ENCODE measurements at regions not wholly inside any gene's neighbourhood (a gene's known extent, or its start where the extent isn't known, plus 50 kb on each side); places are given as distances from the start of the nearest gene placed in this dataset.
A peak's percentile ranks its signal among the peaks of the same experiment; 100 is the strongest.

DNA sequence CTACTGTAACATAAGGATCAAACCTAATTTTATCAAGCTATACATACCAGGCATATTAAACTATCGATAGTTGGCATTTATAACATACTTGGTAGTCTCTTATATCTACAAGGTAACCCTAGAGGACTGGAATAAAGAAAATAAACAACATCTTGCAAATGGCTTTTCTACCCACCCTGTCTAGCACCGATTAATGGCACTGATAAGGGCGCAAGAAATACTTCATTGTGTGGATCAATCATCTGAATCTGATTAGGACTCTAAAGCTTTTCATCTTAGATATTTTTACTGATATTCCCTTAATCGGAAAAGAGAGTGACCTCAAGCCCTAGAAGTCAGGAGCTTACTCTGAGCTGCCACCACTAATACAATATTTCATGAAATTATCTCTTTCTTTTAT lies 1461.7 kb upstream of the PIK3C3 start:
- no peak for DNase-seq

DNA sequence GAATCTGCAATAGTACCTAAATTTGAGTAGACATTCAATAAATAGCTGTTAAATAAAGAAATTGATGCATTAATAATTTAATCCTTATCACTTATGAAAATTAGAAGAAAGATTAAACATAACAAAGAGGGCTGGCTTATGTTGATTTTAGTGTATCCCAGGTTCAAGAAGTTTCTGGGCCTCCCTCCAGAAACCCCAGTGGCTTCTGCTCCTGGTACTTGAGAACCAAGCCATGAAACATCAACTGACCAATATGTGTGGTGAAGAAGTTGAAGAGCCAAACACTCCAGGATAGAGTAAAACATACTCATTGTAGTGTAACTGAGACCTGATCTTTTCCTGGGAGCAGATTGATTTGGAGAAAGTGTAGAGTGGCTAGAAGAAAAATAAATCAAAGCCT lies 1465.7 kb upstream of the PIK3C3 start:
- DNase-seq, result no peak

DNA sequence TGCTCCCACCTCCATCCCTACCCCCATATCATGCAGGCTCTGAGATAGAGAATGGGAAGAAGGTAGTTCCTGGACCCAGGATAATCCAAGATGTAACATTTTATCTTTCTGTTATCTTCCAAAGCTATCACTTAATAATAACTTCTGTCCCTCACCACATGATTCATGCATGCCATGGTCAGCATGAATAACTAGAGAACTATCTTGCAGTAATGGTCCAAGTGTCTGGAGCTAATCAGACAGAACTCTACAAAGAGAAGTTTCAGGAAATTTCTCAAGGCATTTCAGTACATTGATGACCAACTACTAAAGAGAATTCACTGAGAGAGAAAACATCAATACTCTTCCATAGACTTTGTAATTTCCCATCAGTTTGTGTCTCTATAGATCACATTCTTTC lies 1469.7 kb upstream of the PIK3C3 start:
- DNase-seq, result no peak

DNA sequence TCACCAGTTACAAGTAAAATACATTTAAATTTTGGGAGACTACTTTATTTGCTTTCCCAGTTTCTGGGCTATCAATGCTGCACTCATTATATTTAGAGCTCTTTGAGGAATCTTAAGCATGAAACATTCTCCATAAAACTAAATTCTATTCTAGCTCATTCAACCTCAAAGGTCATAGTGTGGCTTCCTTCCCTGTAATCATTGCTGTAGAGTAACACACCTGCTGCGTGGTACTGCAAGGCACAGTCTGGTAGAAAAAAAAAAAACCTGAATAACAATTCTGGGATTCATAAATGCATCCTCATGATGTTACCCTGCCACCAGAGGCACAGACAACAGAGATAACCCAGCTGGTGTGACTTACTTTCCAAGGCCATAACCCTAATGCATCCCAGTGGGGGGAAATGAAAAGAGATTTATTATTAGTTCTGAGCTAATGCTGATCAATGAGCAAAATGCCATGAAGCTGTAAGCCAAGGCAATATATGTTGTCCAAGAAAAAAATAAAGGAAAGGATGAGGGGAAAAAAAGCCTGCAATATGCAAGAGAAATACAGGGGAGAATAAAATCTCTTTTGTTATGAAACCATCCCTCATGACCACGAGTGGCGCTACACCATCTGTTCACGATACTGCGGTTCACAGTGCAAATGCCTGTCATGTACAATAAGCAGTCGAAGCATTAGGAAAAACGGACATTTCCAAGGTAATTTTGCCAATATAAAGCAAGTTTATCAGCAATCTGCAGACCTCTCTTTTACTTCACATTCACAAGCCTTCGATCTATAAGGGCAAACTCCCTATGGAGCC lies 1481.6 kb upstream of the PIK3C3 start:
- no peak for DNase-seq

DNA sequence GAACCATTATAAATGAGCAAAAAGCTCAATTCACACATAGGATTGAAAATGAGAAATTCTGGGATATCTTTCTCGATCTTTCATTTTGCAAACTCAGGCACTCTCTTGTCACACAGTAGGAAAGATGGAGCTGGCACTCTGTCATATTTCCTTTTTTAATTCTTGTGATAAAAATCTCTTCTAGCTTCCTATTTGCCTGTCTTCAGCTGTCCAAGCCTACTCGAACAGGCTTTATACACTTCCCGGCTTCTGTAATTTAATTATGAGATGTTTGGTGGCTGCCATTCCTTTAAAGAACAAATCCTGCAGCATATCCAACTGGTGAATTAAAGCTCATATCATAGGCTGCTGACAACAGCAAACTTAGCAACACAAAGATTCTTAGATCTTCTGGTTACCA lies 1484.3 kb upstream of the PIK3C3 start:
- no peak for DNase-seq

DNA sequence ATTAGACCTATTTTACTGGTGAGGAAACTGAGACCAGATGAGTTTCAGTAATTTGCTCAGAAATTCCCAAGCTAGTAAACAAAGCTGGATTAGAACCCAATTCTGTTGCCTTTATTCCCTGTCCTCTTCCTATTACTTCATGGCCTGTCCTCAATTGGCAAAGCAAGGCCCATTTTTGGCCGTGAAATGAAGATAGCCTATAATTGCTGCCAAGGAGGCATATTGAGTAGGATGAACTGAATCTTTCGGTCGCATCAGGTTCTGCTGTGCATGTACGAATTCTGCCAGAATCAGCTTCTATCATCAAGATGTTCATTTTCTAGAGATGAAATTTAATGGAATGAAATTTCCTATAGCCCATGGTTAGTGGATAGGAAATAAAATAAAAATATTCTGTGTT lies 1485.2 kb upstream of the PIK3C3 start:
- DNase-seq, result no peak

DNA sequence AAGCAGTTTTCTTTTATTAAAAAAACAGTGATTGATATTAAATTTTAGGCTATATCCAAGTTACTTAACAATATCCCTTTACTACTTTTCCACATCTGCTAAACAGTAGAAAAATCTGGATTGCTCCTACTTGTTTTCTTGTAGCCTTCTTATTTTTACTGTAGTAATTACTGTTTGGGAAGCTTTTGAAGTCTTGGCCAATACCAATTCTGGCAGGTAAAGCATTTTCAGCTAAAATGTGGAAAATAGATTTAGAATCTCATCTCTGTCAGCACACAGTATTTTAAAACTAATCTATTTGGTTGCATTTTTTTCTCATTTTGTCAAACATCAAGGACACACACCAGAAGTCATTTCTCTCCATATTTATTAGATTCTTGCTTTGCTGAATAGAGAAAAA lies 1485.7 kb upstream of the PIK3C3 start:
- no peak for DNase-seq

DNA sequence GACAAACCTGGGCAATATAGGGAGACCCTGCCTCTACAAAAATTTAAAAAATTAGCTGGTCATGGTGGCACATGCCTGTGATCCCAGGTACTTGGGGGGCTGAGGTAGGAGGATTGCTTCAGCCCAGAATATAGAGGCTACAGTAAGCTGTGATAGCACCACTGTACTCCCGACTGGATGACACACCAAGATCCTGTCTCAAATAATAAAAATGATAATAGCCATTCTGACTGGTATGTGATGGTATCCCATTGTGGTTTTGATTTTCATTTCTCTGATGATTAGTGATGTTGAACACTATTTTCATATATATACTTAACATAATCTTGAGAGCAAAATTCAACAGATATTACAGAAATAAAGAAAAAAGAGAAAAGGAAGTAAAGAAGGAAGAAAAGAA lies 1491.0 kb upstream of the PIK3C3 start:
- DNase-seq, result no peak

DNA sequence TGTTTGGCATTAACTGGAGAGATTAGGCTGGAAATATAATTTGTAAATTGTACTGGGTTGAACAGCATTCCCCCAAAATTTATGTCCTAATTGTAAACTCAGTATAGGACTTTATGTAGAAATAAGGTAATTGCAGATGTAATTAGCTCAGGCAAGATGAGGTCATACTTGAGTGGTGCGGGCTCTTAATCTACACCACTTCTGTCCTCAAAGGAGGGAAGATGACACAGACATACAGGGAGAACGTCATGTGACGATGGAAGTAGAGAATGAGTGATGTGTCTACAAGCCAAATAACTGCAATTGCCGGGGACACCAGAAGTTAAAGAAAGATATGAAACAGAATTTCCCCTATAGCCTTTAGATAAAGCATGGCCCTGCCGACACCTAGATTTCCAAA lies 1501.1 kb upstream of the PIK3C3 start:
- DNase-seq, result no peak

DNA sequence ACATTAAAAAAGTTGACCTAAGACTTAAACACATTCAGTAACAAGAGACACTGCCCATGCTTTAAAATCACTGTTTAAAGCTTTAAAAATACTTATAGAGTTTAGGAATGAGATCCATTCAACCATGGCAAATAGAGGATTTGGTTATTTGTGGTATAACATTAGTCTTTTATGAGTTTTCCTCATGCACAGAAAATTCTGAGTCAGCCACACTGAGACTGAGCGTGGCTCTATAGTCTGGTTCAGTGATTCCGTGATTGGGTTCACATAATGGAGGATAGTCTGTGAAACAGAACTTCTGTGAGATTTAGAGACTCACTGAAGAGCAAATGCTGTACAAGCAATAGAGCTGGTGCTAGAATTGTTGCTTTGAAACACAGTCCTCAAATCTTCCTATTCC lies 1502.4 kb upstream of the PIK3C3 start:
- no peak for DNase-seq

DNA sequence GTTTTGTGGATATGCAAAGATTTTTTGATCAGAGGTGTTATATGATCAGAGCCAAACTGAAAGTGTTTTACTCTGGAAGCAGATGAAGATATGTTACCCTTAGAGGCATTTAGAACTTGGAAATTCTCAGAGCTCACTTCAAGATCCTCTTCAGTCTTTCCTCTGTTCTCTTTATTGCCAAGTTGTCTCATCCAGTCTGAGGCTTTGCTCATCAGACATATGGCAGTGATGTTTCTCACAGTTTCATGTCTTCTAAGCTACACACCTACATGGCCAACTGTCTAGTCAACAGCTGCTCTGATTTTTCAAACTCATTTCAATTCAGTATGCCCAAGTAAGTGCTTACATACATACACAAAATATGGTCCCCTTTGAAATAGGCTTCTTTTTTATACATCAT lies 1504.3 kb upstream of the PIK3C3 start:
- DNase-seq, result no peak

DNA sequence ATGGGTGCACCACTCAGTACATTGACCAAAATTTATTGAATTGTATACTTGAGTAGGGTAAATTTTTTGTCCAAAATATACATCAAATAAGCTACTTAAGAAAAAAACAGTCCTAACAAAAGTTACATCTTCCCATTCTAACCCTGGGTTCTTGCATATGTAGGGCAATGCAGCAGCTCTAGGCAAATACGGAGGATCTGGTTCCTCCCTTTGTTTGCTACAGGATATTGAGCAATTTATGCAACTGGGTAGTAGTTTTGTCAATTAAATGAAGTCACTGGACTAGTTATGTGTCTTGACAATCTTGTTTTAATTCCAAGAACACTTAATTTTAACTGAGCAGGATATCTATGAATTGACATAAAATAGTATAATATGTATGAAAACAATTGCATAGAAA lies 1507.2 kb upstream of the PIK3C3 start:
- no peak for DNase-seq

DNA sequence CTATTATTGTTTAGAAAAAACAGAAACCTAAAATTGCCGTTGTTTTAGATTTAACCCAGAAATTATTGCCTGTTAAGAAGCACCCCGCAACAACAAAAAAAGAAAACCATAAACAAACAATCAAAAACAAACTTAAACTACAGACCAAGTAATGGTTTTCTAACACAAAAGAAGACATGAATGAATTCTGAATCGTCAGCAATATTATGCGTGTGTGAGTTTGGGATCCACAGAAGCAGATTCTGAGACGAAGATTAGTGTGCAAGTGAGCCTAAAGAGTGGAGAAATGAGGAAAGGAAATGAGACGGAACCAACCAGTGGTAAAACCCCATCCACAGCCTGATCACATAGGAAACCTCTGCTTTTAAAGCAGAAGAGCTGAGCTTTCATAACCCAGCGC lies 1514.9 kb upstream of the PIK3C3 start:
- no peak for DNase-seq

DNA sequence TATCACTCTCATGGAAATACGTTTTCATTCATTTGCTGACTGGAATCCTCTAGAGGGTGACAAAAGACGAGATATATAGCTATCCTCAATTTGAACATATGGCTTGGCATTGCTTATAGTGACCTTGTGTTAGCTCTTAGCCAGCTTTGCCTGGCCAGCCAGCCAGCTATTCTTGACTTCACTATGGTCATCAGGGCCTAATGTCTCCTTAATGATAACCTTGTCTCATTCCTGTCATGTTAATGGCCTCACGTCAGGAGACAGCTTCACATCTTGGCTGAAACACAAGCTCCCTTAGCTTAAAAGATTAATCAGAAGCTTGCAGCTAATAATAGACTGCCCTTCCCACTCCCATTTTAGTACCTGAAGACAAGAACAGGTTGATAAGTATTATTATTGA lies 1517.5 kb upstream of the PIK3C3 start:
- no peak for DNase-seq

DNA sequence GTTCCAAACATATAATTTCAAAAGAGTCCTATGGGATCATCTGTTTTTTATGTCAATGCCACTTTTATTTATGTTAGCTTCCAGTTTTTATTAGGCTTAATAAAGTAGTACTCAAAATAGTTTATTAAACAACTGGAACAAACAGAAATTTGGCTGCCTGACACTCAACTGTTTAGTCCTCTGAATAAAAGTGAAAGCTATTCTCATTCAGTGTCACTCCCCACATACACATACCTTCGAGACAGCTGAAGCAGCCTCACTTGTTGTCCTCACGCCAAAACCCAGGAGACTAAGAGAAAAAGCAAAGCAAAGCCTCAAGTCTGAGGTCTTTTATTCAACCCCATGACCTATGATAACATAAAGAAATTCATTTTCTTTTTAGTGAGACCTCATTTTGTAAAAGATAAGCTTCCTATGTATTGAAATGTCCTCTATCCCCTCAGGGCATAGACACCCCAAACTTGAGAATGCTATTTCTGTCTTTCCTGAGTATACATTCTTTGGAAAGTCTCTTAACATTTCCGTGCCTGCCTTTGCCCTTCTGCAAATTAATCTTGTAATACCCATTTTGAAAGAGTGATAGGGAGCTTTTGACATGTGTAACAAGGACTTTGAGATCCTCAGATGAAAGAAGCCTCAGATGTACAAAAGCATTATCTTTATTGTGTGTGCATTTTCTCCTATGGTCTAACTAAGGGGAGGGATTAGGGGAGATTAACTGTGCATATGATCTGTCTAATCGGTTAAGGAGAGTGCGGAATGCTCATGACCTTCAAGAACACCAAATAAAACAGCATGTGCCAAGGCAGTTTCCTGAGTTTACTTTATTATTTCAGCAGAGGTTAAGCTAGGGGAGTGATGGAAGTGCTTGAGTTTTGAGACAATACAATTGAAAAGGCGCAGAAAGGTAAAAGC lies 1523.7 kb upstream of the PIK3C3 start:
- DNase-seq, result no peak

DNA sequence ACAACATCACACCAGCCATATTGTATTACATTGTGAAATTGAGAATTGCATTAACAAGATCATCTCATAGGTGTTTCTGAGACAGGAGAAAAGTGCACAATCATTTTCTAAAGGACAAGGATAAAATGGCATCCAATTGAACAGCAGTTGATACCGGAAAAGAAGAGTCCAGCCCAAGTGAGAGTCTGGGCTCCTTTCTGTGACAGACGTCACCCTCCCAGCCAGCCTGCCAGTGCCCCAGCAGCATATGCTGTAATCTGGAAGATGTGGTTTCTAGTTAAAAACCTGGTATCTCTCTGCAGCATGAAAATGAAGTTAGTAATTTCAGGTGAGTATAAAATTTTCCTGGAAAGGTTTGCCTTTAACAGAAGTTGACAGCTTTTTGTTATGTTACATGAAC lies 1531.7 kb upstream of the PIK3C3 start:
- no peak for DNase-seq

DNA sequence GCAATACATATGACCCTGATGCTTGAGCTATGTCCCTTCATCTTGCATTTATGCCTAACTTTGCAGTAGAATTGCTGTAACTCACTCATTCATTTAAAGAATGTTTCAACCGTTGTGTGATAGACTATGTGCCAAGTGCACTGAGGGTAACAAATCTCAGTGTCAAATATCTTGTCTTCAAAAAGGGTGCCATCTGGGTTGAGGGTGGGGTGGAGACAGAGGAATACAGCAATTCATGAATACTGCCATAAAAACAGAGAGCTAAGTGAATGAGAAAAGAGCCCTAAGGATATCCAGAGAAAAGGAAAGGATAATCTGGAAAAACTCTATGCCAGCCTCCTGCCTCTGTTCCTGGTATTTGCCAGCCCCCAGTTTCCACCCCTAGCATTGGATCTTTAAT lies 1534.4 kb upstream of the PIK3C3 start:
- DNase-seq, result no peak

DNA sequence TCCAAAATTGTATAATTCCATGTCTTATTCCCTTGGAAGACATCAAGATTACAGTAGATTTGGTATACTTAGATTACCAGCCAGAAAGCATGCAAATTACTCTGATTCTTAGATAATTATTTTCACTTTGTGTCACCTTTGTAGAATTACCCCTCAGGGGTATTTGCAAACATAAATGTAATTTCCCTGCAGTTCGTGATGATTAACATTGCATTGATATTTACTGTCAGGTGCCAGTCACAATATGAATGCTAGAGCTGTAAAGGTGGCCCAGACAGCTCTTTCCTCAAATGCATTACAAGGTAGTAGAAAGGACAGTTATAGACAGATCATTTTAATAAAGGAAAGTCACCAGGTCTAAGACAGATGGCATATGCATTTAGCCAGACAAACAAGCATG lies 1537.5 kb upstream of the PIK3C3 start:
- no peak for DNase-seq

DNA sequence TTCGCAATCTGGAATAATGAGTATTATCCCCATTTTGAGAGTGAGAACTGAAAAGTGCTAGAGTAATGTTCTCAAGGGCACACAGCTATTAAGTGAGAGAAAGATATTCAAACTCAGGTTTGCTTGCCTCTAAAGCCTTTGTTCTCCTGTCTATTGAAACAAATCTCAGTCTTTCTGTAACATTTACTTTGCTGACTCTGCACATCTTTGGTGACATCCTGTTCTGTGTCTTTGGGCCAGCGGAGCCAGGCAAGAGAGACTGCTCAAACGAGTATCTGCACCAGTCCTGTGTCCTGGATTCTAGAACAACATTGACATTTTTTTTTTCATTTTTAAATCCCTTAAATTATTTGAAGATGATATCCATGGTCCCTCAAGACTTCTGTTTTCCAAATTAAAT lies 1539.2 kb upstream of the PIK3C3 start:
- DNase-seq, result no peak

DNA sequence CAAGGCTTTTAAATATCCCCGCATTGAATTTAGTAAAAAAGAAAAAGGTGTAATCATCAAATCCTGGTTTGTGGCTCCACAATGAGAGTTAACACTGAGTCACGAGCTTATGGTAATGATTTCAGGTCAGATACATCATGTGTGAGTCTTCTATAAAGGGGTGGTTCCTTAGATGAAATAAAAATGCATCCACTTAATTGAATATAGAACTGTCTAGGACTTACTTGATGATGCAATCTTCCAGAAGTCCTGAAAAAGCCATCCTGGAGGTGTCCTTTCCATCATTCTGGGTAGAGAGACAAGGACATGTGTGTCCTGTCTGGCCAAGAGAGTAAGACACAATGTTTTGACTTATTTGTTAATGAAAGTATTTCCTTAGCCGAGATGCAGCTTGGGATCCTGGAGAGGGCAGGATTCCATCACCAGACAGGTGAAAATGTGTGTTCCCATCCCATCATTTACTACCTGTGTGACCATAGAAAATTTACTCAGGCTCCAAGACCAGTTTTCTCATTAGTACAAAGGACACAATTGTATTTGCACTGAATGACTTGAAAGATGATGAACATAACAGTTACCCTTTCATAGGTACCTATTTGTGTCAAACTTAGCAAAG lies 1539.8 kb upstream of the PIK3C3 start:
- DNase-seq, result no peak

DNA sequence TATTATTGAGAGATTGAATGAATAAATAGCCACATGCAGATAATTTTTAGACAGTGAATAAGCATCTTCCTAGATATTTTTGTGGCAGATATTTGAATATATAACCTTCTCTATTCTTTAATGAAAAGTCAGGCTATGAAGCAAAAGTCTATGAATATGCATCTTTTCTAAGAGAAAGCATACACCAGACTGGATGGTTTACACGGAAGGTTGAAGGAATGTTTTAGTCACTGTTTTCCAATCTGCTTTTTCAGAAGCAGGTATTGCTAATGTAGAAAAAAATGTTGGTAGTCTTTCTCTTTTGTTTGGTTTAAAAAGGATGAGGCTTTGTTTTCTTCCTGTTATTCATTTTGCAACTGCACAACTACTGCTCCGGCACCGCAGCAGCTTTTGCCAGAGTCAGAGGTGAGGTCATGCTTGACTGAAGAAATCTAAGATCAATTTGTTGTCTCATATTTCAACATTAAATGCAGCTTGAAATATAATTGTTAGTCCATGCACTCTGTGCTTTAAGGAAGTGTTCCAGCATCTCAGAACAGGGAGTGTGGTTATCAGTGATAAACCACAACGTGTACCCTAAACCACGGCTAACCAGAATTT lies 1540.8 kb upstream of the PIK3C3 start:
- DNase-seq, result no peak

DNA sequence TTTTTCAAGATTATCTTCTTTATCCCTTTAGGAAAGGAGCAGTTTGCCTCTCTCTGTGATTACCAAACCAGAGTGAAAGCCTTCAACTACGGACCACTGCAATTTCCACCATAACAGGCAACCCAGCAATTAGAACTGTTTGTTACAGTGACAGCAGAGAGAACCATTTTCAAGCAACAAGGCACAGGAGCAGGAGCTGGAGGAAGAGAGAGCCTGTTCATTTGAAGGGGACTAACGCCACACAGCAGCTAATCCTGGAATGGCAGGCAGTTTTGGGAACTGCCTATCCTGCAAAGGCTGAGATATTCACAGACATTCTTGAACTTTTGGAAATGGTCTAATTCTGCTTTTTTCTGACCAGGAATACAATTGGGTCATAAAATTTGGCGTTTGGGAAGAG lies 1541.9 kb upstream of the PIK3C3 start:
- DNase-seq, result peak; percentile 0

DNA sequence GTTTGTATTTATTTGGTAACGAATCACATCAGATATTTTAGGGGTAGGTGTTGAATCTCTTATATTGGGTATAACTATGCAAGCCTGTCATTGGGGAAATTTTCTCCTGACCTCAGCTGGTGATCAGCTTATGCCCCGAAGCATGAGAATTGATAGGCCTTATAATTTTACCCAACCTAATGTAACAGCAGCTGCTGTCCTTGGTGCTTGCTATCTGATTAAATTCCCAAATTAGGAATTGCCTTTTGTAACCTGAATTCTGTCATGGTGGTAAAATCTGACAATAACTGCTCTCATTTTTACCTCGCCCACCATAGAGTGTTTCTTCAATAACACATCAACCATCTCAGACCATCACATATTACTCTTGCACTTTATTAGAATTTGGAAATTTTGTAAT lies 1542.6 kb upstream of the PIK3C3 start:
- DNase-seq, result no peak

DNA sequence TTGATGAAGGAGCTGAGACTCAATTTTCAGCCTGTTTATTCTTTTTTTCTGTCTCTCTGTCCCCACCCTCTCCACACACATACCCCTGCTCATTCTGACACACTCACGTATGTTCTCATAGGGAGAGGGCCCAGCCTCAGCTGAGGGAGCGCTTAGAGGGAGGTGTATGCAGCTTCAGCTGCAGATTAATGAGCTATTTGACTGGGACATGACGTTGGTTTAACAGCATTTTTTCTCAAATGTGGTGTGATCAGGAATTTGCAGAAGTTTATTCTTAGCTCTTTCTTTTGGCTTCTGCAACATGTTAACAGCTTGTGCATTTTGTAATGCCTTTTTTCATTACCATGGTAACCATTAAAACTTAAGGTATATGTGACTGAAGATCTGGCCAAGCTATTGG lies 1547.1 kb upstream of the PIK3C3 start:
- DNase-seq, result no peak
